ENCODE measurements at regions not wholly inside any gene's neighbourhood (a gene's known extent, or its start where the extent isn't known, plus 50 kb on each side); places are given as distances from the start of the nearest gene placed in this dataset.

DNA sequence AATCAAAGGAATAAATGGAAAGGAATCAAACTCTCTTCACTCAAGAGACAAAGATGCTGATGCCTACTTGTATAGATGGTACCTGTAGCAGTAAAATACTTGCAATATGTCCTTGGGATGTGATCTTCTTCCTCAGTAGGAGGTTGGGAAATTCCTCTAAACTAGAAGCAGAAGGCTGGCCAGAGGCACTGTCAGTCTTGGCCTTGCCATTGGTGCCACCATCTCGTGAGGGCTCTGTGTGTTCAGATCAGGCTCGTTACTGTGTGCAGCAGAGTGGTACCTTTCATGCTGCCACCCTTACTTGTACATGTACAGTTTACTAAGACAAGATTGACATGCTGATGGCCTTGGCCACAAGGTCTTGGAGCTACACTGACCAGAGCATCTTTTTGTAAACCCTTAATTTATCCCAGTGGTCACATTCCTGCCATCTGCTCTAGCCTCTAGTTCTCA is 169.0 kb downstream of the MYCN start:
- Histone ChIP-seq H4K20me1 (ENCODE audit: control insufficient read depth, insufficient read depth, insufficient read length) (no peaks in the 10 kb centered on the region), H3K56ac (ENCODE audit: insufficient read length, low read depth, low read length) (no peak overlapping the region), H3K9ac (ENCODE audit: extremely low read depth, insufficient read length, low read length) (no peak overlapping the region), H2BK5ac (ENCODE audit: insufficient read length, low read length) (no peak overlapping the region), H3K27me3 (ENCODE audit: insufficient read depth, low read length) (no peaks in the 10 kb centered on the region), H3K23ac (ENCODE audit: insufficient read length, low read depth, low read length) (no peak overlapping the region), H3K18ac (ENCODE audit: insufficient read length, low read depth, low read length) (no peak overlapping the region), H2BK12ac (ENCODE audit: insufficient read length, low read depth, low read length) (no peak overlapping the region), H3K79me1 (ENCODE audit: insufficient read depth, low read depth, low read length, poor library complexity, severe bottlenecking) (no peaks in the 10 kb centered on the region), H3K23me2 (ENCODE audit: insufficient read length, low read depth, low read length, poor library complexity, severe bottlenecking) (no peaks in the 10 kb centered on the region), H3T11ph (ENCODE audit: low read length) (no peak overlapping the region), H2BK120ac (ENCODE audit: low read depth, low read length, poor library complexity, severe bottlenecking) (no peak overlapping the region), H2AFZ (ENCODE audit: low read length) (no peak overlapping the region), H2BK20ac (ENCODE audit: low read depth, low read length, poor library complexity, severe bottlenecking) (no peak overlapping the region), H3K79me2 (ENCODE audit: insufficient read depth, low read length) (no peaks in the 10 kb centered on the region), H3K14ac (ENCODE audit: insufficient read depth, low read length) (no peak overlapping the region), H3K9me3 (ENCODE audit: control insufficient read depth, low read depth, low read length) (no peaks in the 10 kb centered on the region), H2BK15ac (ENCODE audit: low read depth, low read length) (no peak overlapping the region), H3K27ac (ENCODE audit: insufficient read length, low read depth, low read length) (no peak overlapping the region), H4K5ac (ENCODE audit: insufficient read length, low read depth, low read length) (no peak overlapping the region), H3K4me1 (ENCODE audit: insufficient read depth, low read length) (peaks cover 10% of the 10 kb centered on the region; the same call in 1 of the 2 replicates), H2AK5ac (ENCODE audit: insufficient read length, low read length) (no peak overlapping the region), H3K4ac (ENCODE audit: low read depth, low read length) (no peak overlapping the region), H4K91ac (ENCODE audit: insufficient read length, low read depth, low read length) (no peak overlapping the region), H3K4me2 (ENCODE audit: insufficient read depth, insufficient read length, low read length) (no peak overlapping the region), H4K8ac (replicated peaks; ENCODE audit: insufficient read length, low read depth, low read length) (no peak overlapping the region)
- no peak for TF ChIP-seq CTCF (conservative IDR thresholded peaks at IDR 0.05)
- Mint-ChIP-seq H3K27me3 (ENCODE audit: low read depth) (no peaks in the 10 kb centered on the region), H3K9me3 (no peaks in the 10 kb centered on the region), H3K4me1 (peaks cover 31 to 42% of the 10 kb centered on the region in 2 experiments), H3K4me3 (no peak overlapping the region), H3K36me3 (ENCODE audit: insufficient read depth in 1 of 3, low read depth in 3 of 3) (no peaks in the 10 kb centered on the region), H3K27ac (no peak overlapping the region; a peak in 1 of 7 replicates)
- no peak for DNase-seq
- no CpG with 5 or more reads among the region's 2 CpGs for WGBS (ENCODE audit: extremely low coverage, insufficient read length, low lambda C conversion rate)

All from H9 (cell line).